ENCODE measurements at regions not wholly inside any gene's neighbourhood (a gene's known extent, or its start where the extent isn't known, plus 50 kb on each side); places are given as distances from the start of the nearest gene placed in this dataset.

DNA sequence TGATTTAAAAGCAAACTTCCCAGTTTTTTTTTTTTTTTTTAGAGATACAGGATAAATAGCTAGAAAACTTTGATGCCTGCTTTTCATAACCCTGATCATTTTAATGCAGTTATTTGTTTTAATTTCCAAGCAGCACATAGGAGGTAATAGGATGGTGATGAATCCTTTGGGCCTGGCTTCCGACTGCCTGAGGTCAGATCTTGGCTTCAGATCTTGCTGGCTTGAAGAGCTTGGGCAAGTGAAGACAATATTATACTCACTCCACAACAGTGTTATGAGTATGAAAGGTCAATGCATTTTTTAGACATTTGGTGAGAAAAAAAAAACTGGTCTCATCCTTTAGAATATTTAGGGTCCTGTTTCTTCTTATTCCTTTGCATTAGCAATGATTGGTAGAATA lies 124.8 kb upstream of the PRKCQ start:
- no peak for TF ChIP-seq POLR2A (IDR thresholded peaks at IDR 0.05)
- TF ChIP-seq EP300 (IDR thresholded peaks at IDR 0.05): no peak
